GM23248 (cell line): ENCODE measurements at regions not wholly inside any gene's neighbourhood (a gene's known extent, or its start where the extent isn't known, plus 50 kb on each side); places are given as distances from the start of the nearest gene placed in this dataset.

Experiments used
- EZH2 ChIP-seq: fragments of 200-600 bp; sonication (generic); IDR thresholded peaks from 2 replicates; pipeline ENCODE4 v1.6.1; 2018; ENCODE audit warnings: antibody characterized with exemption, mild to moderate bottlenecking; ENCODE audit not compliant: insufficient read depth, poor library complexity, severe bottlenecking
- EZH2phosphoT487 ChIP-seq: fragments of 200-600 bp; sonication (generic); IDR thresholded peaks from 2 replicates; pipeline ENCODE4 v1.6.1; 2018; ENCODE audit warnings: antibody characterized with exemption, moderate library complexity, mild to moderate bottlenecking, low read depth; ENCODE audit not compliant: insufficient read depth

DNA sequence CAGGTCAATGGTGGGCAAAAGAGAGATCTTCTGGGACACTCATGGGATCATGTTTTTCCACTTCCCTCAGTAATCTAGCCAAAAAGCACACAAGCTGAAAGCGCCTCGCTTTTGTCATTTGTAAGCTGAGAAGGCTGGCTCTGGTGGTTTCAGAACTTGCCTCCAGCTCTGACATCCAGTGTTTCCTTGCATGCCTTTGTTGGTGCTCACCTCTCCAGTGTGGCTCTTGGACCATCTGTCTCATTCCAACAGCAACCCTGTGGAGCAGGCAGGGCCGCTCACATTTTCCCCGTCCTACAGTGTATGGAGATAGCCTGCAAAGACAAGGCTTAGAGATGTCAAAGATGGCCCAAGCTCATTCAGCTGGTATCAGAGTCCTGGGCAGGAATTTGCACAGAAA lies 160.8 kb upstream of the KLF4 start:
- TF ChIP-seq EZH2 (no peak), EZH2phosphoT487 (no peak)
